GM23248 (cell line): ENCODE measurements at regions not wholly inside any gene's neighbourhood (a gene's known extent, or its start where the extent isn't known, plus 50 kb on each side); places are given as distances from the start of the nearest gene placed in this dataset.

ENCODE experiments used
- EZH2 ChIP-seq: fragments of 200-600 bp; sonication (generic); IDR thresholded peaks from 2 replicates; pipeline ENCODE4 v1.6.1; 2018; ENCODE audit warnings: antibody characterized with exemption, mild to moderate bottlenecking; ENCODE audit not compliant: insufficient read depth, poor library complexity, severe bottlenecking
- EZH2phosphoT487 ChIP-seq: fragments of 200-600 bp; sonication (generic); IDR thresholded peaks from 2 replicates; pipeline ENCODE4 v1.6.1; 2018; ENCODE audit warnings: antibody characterized with exemption, moderate library complexity, mild to moderate bottlenecking, low read depth; ENCODE audit not compliant: insufficient read depth

DNA sequence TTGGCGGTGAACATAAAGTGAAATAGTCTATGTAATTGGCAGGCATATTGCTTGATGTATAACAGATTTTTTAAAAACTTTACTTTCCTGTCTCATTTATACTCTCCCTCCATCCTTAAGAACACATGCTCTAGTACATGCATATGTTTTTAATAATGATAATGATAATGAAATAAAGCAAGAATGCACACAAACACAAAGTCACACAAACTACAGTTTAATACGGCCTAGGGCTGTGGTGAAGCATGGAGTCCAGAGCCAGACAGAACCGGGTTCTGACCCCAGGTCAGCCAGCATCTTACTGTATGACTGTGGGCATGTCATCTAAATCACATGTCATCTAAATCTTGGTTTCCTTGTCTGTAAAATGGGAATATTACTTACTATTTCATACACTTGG is 324.9 kb upstream of the NFIA start:
- TF ChIP-seq EZH2phosphoT487 (no peak), EZH2 (no peak)
